Thymus (tissue), 11 donors: ENCODE measurements at regions not wholly inside any gene's neighbourhood (a gene's known extent, or its start where the extent isn't known, plus 50 kb on each side); places are given as distances from the start of the nearest gene placed in this dataset.

ENCODE experiments used
- DNase-seq, 9 donors: peaks; one replicate each; pipeline ENCODE4 v3.0.0-alpha.2; 2013; ENCODE audit warnings: low spot score in 9 of 9, low read depth in 6 of 9, missing footprints in 1 of 9
- H3K27ac ChIP-seq, 2 donors: one replicate each; pipeline ENCODE4 v1.5.1; 2013; ENCODE audit warnings: control low read depth in 1 of 2, low read depth in 1 of 2, low read length in 1 of 2, mild to moderate bottlenecking in 1 of 2, moderate library complexity in 1 of 2
- H3K27me3 ChIP-seq, 2 donors: one replicate each; pipeline ENCODE4 v1.5.1; 2013; ENCODE audit warnings: low read length in 1 of 2; ENCODE audit not compliant: control insufficient read depth in 2 of 2, insufficient read depth in 1 of 2
- H3K36me3 ChIP-seq, 2 donors: one replicate each; pipeline ENCODE4 v1.5.1; 2013; ENCODE audit warnings: low read length in 1 of 2, mild to moderate bottlenecking in 1 of 2, moderate library complexity in 1 of 2; ENCODE audit not compliant: control insufficient read depth in 2 of 2, insufficient read depth in 2 of 2
- H3K4me1 ChIP-seq, 2 donors: one replicate each; pipeline ENCODE4 v1.5.1; 2013; ENCODE audit warnings: low read length in 2 of 2; ENCODE audit not compliant: control insufficient read depth in 2 of 2, insufficient read depth in 2 of 2
- H3K4me3 ChIP-seq, 2 donors: one replicate each; pipeline ENCODE4 v1.5.1; 2013; ENCODE audit warnings: low read length in 2 of 2, control low read depth in 1 of 2, mild to moderate bottlenecking in 1 of 2
- H3K9me3 ChIP-seq, 2 donors: one replicate each; pipeline ENCODE4 v1.5.1; 2013; ENCODE audit warnings: low read length in 1 of 2, mild to moderate bottlenecking in 1 of 2; ENCODE audit not compliant: control insufficient read depth in 2 of 2, insufficient read depth in 1 of 2
- WGBS: extraction: QIAGEN DNeasy Blood & Tissue Kit; methylation state at CpG from one replicate; pipeline ENCODE4 v1.1.7; 2013; 5-methylcytosine and 5-hydroxymethylcytosine counted together
- donor health status: healthy.

DNA sequence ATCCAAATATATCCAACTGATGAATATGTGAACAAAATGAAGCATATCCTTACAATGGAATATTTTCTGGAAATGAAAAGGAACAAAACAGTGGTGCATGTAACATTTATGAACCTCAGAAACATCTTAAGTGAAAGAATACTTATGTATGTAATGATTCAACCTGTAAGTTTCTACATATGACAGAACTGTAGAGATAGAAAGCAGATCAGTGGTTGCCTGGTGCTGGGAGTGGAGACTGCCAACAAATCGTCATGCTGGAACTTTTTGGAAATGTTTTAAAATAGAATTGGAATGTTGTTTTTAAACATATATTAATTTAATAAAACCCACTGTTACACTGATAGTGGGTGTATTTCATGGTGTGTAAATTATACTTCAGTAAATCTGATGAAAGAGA lies 667.5 kb downstream of the RAPGEF2 start:
- Histone ChIP-seq H3K27ac (no peak overlapping the region), H3K36me3 (no peaks in the 10 kb centered on the region), H3K9me3 (no peaks in the 10 kb centered on the region), H3K27me3 (no peaks in the 10 kb centered on the region), H3K4me1 (no peaks in the 10 kb centered on the region), H3K4me3 (no peak overlapping the region)
- 75% methylated on average over 1 of the region's 1 CpG for WGBS
- DNase-seq: no peak

DNA sequence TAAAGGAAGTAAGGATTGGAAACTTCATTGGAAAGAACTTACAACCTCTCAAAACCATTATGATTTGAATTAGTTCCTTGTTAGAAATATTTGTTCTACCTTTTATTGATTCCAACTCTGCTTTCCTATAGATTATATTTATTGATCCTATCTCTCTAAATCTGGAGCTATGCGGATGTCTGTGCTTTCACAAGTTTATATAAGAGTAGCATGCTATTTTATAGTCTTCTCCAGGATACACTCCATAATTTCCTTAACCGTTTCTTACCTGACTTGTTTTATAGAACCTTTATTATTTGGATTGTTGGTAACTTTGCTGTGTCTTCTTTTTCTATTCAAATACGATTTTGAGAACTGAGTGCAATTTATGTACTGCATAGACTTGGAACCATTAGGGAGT lies 668.1 kb downstream of the RAPGEF2 start:
- WGBS: 60% methylated on average over 3 of the region's 3 CpGs
- no peak overlapping the region for H3K4me3 ChIP-seq
- no peak for DNase-seq
- H3K4me1 ChIP-seq: no peaks in the 10 kb centered on the region
- no peaks in the 10 kb centered on the region for H3K27me3 ChIP-seq
- H3K9me3 ChIP-seq: no peaks in the 10 kb centered on the region
- H3K36me3 ChIP-seq: no peaks in the 10 kb centered on the region
- no peak overlapping the region for H3K27ac ChIP-seq

DNA sequence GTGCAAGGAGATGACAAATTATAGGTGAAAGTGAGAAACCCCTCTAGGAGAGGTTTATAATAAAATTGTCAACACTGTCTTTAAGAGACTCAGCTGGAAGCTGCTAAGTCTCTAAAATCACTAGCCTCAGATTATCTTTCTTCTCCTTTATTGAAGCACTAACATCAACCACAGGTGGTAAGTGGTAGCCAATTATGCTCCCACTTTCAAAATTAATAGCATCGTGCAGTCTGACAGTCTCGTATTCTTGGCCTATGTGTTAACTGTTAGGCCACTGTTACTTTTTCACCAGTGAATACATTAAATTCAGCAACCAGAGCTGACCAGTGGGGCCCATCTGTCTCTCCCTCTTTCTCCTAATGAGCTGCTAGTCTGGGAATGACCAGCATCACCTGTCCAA lies 674.1 kb downstream of the RAPGEF2 start:
- no peak for DNase-seq
- Histone ChIP-seq H3K27me3 (no peaks in the 10 kb centered on the region), H3K4me3 (no peak overlapping the region), H3K27ac (no peak overlapping the region), H3K36me3 (no peaks in the 10 kb centered on the region), H3K9me3 (no peaks in the 10 kb centered on the region), H3K4me1 (no peaks in the 10 kb centered on the region)
- 94% methylated on average over 2 of the region's 2 CpGs for WGBS

DNA sequence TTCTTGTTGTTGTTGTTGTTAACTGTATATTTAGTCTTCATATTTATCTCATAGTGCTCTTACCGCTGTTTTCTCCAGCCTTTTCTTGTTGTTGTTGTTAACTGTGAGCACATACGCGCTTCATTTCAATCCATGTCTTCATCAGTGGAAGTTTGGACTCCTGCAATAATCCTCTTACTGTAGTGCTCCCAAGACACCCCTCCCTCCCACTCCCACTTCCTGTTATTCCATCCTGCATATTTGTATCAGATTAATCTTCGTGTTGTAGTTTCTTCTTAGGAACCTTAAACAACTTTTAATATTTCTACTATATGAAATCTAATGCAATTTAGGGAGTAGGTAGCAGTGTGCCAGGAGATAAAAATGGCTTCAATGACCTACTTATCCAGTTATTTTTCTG lies 674.8 kb downstream of the RAPGEF2 start:
- no peaks in the 10 kb centered on the region for H3K9me3 ChIP-seq
- no peak for DNase-seq
- no peak overlapping the region for H3K4me3 ChIP-seq
- no peaks in the 10 kb centered on the region for H3K4me1 ChIP-seq
- H3K27ac ChIP-seq: no peak overlapping the region
- no peaks in the 10 kb centered on the region for H3K36me3 ChIP-seq
- 94% methylated on average over 4 of the region's 4 CpGs for WGBS
- no peaks in the 10 kb centered on the region for H3K27me3 ChIP-seq

DNA sequence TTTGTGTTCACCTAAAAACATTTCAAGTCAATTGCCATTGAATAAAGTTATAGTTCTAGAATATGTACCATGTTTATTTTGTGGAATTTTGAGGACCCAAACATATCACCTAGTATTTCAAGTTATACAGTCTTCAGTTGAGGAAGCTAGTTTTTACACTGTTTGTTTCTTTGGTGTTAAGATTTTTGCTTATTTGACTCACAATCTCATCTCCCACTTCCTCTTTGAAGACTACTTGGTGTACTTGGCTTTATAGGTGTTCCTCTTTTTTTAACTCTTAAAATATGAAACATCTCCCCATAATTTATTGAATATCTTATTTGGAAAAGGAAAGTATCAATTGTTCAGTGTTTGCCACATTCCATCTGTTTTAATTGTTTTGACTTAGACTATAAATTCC lies 675.4 kb downstream of the RAPGEF2 start:
- no peak overlapping the region for H3K27ac ChIP-seq
- H3K4me1 ChIP-seq: no peaks in the 10 kb centered on the region
- no peak for DNase-seq

DNA sequence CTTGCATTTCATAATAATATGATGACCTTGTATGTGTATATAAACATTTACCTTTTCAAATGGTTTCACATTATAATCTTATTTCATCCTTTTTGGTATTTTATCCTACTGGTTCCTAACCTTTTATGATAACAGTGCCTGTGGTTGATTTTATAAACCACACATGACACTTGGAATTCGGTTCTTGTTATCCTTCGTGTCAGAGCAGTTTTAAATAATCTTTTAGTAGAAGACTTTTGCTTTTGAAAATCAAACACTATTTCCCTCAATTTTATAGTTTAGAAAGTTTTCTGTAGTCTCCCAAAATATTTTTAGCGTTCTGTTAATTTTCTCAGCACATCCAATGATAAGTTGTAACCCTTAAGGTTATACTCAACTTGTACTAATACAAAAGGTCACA lies 676.8 kb downstream of the RAPGEF2 start:
- Histone ChIP-seq H3K4me3 (no peak overlapping the region), H3K27me3 (no peaks in the 10 kb centered on the region), H3K9me3 (no peaks in the 10 kb centered on the region), H3K27ac (no peak overlapping the region), H3K36me3 (no peaks in the 10 kb centered on the region), H3K4me1 (no peaks in the 10 kb centered on the region)
- no peak for DNase-seq
- 92% methylated on average over 3 of the region's 3 CpGs for WGBS

More for the DNA sequence above, 675.4 kb downstream of the RAPGEF2 start:
- Histone ChIP-seq H3K4me3 (no peak overlapping the region), H3K36me3 (no peaks in the 10 kb centered on the region), H3K27me3 (no peaks in the 10 kb centered on the region), H3K9me3 (no peaks in the 10 kb centered on the region)

DNA sequence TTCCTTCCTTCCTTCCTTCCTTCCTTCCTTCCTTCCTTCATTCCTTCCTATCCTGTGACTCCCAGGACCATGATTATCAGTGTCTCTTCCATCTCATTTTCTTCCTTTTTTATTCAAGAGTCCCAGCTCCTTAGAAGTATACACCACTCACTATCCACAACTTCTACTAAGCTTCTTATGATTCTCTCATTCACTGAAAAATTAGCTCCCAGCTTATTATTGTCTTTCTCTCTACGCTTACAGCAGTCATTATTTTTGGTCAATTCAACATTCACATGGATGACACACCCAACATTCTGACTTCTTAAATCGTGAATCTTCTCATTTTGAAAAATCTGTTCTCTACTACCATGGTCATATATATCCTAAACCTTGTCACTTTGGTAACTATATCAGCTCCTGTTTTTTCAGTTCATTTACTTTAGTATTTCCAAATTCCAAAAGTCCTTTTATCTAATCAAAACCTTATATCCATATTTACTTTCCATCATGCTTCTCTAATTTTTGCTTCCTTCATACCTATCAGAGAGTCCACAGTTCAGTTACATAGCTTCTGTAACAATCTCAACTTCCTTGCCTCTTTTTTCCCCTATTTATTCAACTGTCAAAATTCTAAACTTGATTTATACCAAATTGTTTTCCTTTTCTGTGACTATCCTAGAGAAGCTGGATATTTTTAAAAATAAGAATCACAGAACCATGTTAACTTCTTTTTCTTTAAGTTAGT lies 677.5 kb downstream of the RAPGEF2 start:
- H3K27me3 ChIP-seq: no peaks in the 10 kb centered on the region
- H3K36me3 ChIP-seq: no peaks in the 10 kb centered on the region
- DNase-seq: no peak
- no peaks in the 10 kb centered on the region for H3K9me3 ChIP-seq
- H3K4me3 ChIP-seq: no peak overlapping the region
- H3K4me1 ChIP-seq: no peaks in the 10 kb centered on the region
- H3K27ac ChIP-seq: no peak overlapping the region
- 92% methylated on average over 2 of the region's 2 CpGs for WGBS

DNA sequence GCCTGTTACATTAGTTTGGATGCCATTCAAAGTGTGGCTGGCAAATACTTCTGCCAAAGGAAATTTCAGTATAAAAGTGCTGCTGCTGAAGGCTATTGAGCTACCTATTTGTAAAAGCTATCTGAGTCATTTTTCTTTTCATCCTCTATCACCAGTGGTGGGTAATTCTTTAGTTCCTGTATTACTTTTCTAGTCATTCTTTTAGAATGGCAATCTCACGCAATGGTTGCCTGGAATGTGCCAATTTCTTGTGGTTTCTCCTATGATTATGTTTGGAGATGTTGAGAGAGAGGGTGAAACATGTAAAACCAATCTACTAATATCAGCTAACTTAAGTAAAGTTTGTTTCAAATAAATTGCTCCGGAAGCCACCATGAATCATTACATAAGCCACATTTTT lies 685.0 kb downstream of the RAPGEF2 start:
- DNase-seq: no peak
- WGBS: 90% methylated on average over 2 of the region's 2 CpGs

DNA sequence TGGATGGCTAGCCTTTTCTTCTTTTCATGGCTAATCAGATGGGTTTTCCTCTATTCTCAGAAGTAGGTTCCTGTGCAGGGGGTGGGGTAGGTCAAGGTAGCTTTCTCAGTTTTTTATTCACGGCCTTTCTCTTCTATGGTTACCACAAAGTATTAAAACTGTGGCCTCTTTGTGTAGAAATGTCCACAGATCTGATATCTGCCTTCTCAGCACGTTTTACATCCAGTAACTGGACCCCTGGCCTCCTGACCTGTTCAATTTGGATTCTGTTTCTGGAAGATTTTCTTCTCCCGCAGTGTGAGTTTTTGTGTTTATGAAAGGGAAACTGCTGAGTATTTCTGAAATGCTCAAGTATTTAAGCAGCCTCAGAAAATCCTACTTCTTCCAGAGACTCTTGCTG lies 688.5 kb downstream of the RAPGEF2 start:
- Histone ChIP-seq H3K9me3 (no peaks in the 10 kb centered on the region), H3K36me3 (no peaks in the 10 kb centered on the region), H3K4me3 (no peak overlapping the region), H3K4me1 (no peaks in the 10 kb centered on the region), H3K27me3 (no peaks in the 10 kb centered on the region), H3K27ac (no peak overlapping the region)
- DNase-seq: no peak
- WGBS: 57% methylated on average over 3 of the region's 3 CpGs

More for the DNA sequence above, 685.0 kb downstream of the RAPGEF2 start:
- H3K27me3 ChIP-seq: no peaks in the 10 kb centered on the region
- no peak overlapping the region for H3K27ac ChIP-seq
- no peaks in the 10 kb centered on the region for H3K36me3 ChIP-seq
- no peaks in the 10 kb centered on the region for H3K9me3 ChIP-seq
- H3K4me3 ChIP-seq: no peak overlapping the region
- no peaks in the 10 kb centered on the region for H3K4me1 ChIP-seq
